HEK293T (cell line): ENCODE measurements at regions not wholly inside any gene's neighbourhood (a gene's known extent, or its start where the extent isn't known, plus 50 kb on each side); places are given as distances from the start of the nearest gene placed in this dataset.

Experiments
- CTCF ChIA-PET: fragments of 350-600 bp; formaldehyde crosslinking; extraction: SDS; loops from one replicate; lab custom pipeline; 2021; ENCODE audit warnings: antibody characterized with exemption, inconsistent platforms; lab: Yijun Ruan, JAX
- POLR2A ChIA-PET: fragments of 350-600 bp; formaldehyde crosslinking; extraction: SDS; loops from one replicate; lab custom pipeline; 2020; ENCODE audit warnings: antibody characterized with exemption, inconsistent platforms; lab: Yijun Ruan, JAX
- DNase-seq: peaks from one replicate; pipeline ENCODE4 v3.0.0; 2012; ENCODE audit warnings: mixed read lengths; ENCODE audit errors: extremely low spot score
- ARNT ChIP-seq: fragments of 450-650 bp; IDR thresholded peaks from 2 replicates; pipeline ENCODE4 v1.6.1; 2017; ENCODE audit warnings: mild to moderate bottlenecking
- BHLHE40 ChIP-seq: fragments of 450-650 bp; IDR thresholded peaks from 2 replicates; pipeline ENCODE4 v1.6.1; 2016; ENCODE audit warnings: mild to moderate bottlenecking, moderate library complexity, borderline replicate concordance
- CTBP1 ChIP-seq: fragments of 450-650 bp; IDR thresholded peaks from 2 replicates; pipeline ENCODE4 v1.6.1; 2016; ENCODE audit warnings: borderline replicate concordance
- ELF4 ChIP-seq: fragments of 450-650 bp; IDR thresholded peaks from 2 replicates; pipeline ENCODE4 v1.6.1; 2017; ENCODE audit warnings: antibody characterized with exemption
- FOXA1 ChIP-seq: fragments of 450-650 bp; IDR thresholded peaks from 2 replicates; pipeline ENCODE4 v1.6.1; 2016; ENCODE audit warnings: mild to moderate bottlenecking
- FOXK2 ChIP-seq: fragments of 450-650 bp; IDR thresholded peaks from 2 replicates; pipeline ENCODE4 v1.6.1; 2016; ENCODE audit warnings: mild to moderate bottlenecking
- FOXM1 ChIP-seq: fragments of 450-650 bp; IDR thresholded peaks from 2 replicates; pipeline ENCODE4 v1.6.1; 2017; ENCODE audit warnings: mild to moderate bottlenecking, borderline replicate concordance
- HDGF ChIP-seq: fragments of 450-650 bp; IDR thresholded peaks from 2 replicates; pipeline ENCODE4 v1.6.1; 2017; ENCODE audit warnings: antibody characterized with exemption, borderline replicate concordance
- L3MBTL2 ChIP-seq: fragments of 450-650 bp; conservative IDR thresholded peaks from 2 replicates; pipeline ENCODE4 v1.6.1; 2016; ENCODE audit warnings: mild to moderate bottlenecking
- LEF1 ChIP-seq: fragments of 450-650 bp; IDR thresholded peaks from 2 replicates; pipeline ENCODE4 v1.6.1; 2017; ENCODE audit warnings: mild to moderate bottlenecking, borderline replicate concordance
- NFRKB ChIP-seq: fragments of 450-650 bp; IDR thresholded peaks from 2 replicates; pipeline ENCODE4 v1.6.1; 2016; ENCODE audit warnings: mild to moderate bottlenecking, moderate library complexity
- PKNOX1 ChIP-seq: fragments of 450-650 bp; IDR thresholded peaks from 2 replicates; pipeline ENCODE4 v1.6.1; 2016
- SP1 ChIP-seq: fragments of 450-650 bp; IDR thresholded peaks from 2 replicates; pipeline ENCODE4 v1.6.1; 2017
- SUZ12 ChIP-seq: fragments of 450-650 bp; IDR thresholded peaks from 2 replicates; pipeline ENCODE4 v1.6.1; 2016; ENCODE audit warnings: mild to moderate bottlenecking
- TARDBP ChIP-seq: fragments of 450-650 bp; IDR thresholded peaks from 2 replicates; pipeline ENCODE4 v1.6.1; 2016
- ZNF384 ChIP-seq: fragments of 450-650 bp; IDR thresholded peaks from 2 replicates; pipeline ENCODE4 v1.6.1; 2016

- ChIA-PET CTCF (no interaction called here), POLR2A (no interaction called here)
- TF ChIP-seq TARDBP (no peak), LEF1 (no peak), HDGF (no peak), ZNF384 (no peak), PKNOX1 (no peak), ARNT (no peak), ELF4 (no peak), NFRKB (no peak), FOXA1 (no peak), FOXM1 (no peak), BHLHE40 (no peak), SUZ12 (no peak)
- DNase-seq: no peak
Observed at GRCh38 chr11:106497321-106497720, 419.9 kb downstream of the AASDHPPT start.

- ChIA-PET POLR2A (no interaction called here), CTCF (no interaction called here)
- TF ChIP-seq TARDBP: no peak
- no peak for DNase-seq
Observed at GRCh38 chr11:106497822-106498221, 420.4 kb downstream of the AASDHPPT start.

- ChIA-PET CTCF (no interaction called here), POLR2A (no interaction called here)
- TF ChIP-seq L3MBTL2: no peak
- TF ChIP-seq FOXA1: no peak
- no peak for TF ChIP-seq CTBP1
- TF ChIP-seq ARNT: no peak
- no peak for DNase-seq
Observed at GRCh38 chr11:106503901-106504300, 426.4 kb downstream of the AASDHPPT start.

GRCh38 chr11:106507645-106508306 lies 430.3 kb downstream of the AASDHPPT start:
- ChIA-PET POLR2A (no interaction called here), CTCF (no interaction called here)
- no peak for DNase-seq
- TF ChIP-seq FOXM1 (no peak), HDGF (no peak), SP1 (no peak), LEF1 (no peak), CTBP1 (no peak), BHLHE40 (no peak), L3MBTL2 (no peak), NFRKB (no peak), PKNOX1 (no peak), SUZ12 (no peak)

GRCh38 chr11:106514706-106515105 lies 437.2 kb downstream of the AASDHPPT start:
- no peak for DNase-seq
- ChIA-PET POLR2A (no interaction called here), CTCF (no interaction called here)
- TF ChIP-seq L3MBTL2: no peak
- TF ChIP-seq PKNOX1: no peak

GRCh38 chr11:106517426-106517825 lies 440.0 kb downstream of the AASDHPPT start:
- no peak for TF ChIP-seq FOXA1
- TF ChIP-seq ELF4: no peak
- no peak for TF ChIP-seq SP1
- no peak for TF ChIP-seq LEF1
- TF ChIP-seq CTBP1: no peak
- TF ChIP-seq NFRKB: no peak
- no peak for TF ChIP-seq HDGF
- TF ChIP-seq BHLHE40: no peak
- TF ChIP-seq ARNT: no peak
- no peak for TF ChIP-seq FOXK2
- no peak for TF ChIP-seq SUZ12
- no peak for TF ChIP-seq PKNOX1

More at GRCh38 chr11:106517426-106517825, 440.0 kb downstream of the AASDHPPT start:
- ChIA-PET CTCF (no interaction called here), POLR2A (no interaction called here)
- no peak for DNase-seq
